ENCODE measurements at regions not wholly inside any gene's neighbourhood (a gene's known extent, or its start where the extent isn't known, plus 50 kb on each side); places are given as distances from the start of the nearest gene placed in this dataset.

- no peak overlapping the region for H2BK5ac ChIP-seq (ENCODE audit: low read depth, low read length, poor library complexity, severe bottlenecking)
- H3K27me3 ChIP-seq (ENCODE audit: control insufficient read depth in 1 of 2, insufficient read depth in 1 of 2, low read length in 2 of 2) = peaks cover 0 to 10% of the 10 kb centered on the region in 2 experiments
- H2BK12ac ChIP-seq (ENCODE audit: low read length in 2 of 2) = peak overlapping the region; percentile 85 to 92
- H3K9ac ChIP-seq (ENCODE audit: low read length) = no peak overlapping the region
- 96% methylated on average over 22 of the region's 22 CpGs for WGBS
- H4K91ac ChIP-seq (ENCODE audit: low read length) = peak overlapping the region; percentile 81
- H3K23ac ChIP-seq (ENCODE audit: low read length in 2 of 2) = no peak overlapping the region
- peak overlapping the region; percentile 49 to 84 for H3K18ac ChIP-seq (ENCODE audit: low read depth in 1 of 2, low read length in 2 of 2)
- H4K8ac ChIP-seq (ENCODE audit: low read length) = no peak overlapping the region
- no peak overlapping the region for H2AFZ ChIP-seq (ENCODE audit: low read depth, low read length)
- no peaks in the 10 kb centered on the region for H3K36me3 ChIP-seq (ENCODE audit: control insufficient read depth in 1 of 2, insufficient read depth in 2 of 2, low read depth in 1 of 2, low read length in 2 of 2)
- H3K4me1 ChIP-seq (ENCODE audit: control insufficient read depth, insufficient read depth, low read depth, low read length) = peaks cover 27% of the 10 kb centered on the region
- peak overlapping the region; percentile 18 for H2AK5ac ChIP-seq (ENCODE audit: low read length, severe bottlenecking)
- H3K4me2 ChIP-seq (ENCODE audit: low read length, poor library complexity, severe bottlenecking) = no peak overlapping the region
- H3K14ac ChIP-seq (ENCODE audit: low read length in 2 of 2) = peak overlapping the region in 1 of 2 experiments; percentile 45
- H3K4ac ChIP-seq (ENCODE audit: low read depth in 1 of 2, low read length in 2 of 2) = peak overlapping the region in 1 of 2 experiments; percentile 5
- H3K79me1 ChIP-seq (replicated peaks; ENCODE audit: low read length, poor library complexity, severe bottlenecking) = no peaks in the 10 kb centered on the region
- no peak for DNase-seq
- peak overlapping the region; percentile 56 for H2BK15ac ChIP-seq (ENCODE audit: low read depth, poor library complexity, severe bottlenecking)
- H2BK120ac ChIP-seq (ENCODE audit: low read depth, low read length) = peak overlapping the region; percentile 59
- no peak overlapping the region for H3K27ac ChIP-seq (ENCODE audit: low read length, poor library complexity, severe bottlenecking)
- H3K4me3 ChIP-seq (ENCODE audit: insufficient read depth in 1 of 2, low read depth in 1 of 2, low read length in 2 of 2) = no peak overlapping the region
- H3K9me3 ChIP-seq (ENCODE audit: control insufficient read depth, low read length) = no peaks in the 10 kb centered on the region
These were observed 53.9 kb upstream of the COL18A1 start for GRCh38 chr21:45351061-45351460.

GRCh38 chr21:45351526-45352275 lies 53.3 kb upstream of the COL18A1 start:
- Histone ChIP-seq H3K79me1 (replicated peaks; ENCODE audit: low read length, poor library complexity, severe bottlenecking) (no peaks in the 10 kb centered on the region), H3K36me3 (ENCODE audit: control insufficient read depth in 1 of 2, insufficient read depth in 2 of 2, low read depth in 1 of 2, low read length in 2 of 2) (no peaks in the 10 kb centered on the region), H3K4ac (ENCODE audit: low read depth in 1 of 2, low read length in 2 of 2) (peak overlapping the region; percentile 5 to 80), H3K4me2 (ENCODE audit: low read length, poor library complexity, severe bottlenecking) (no peak overlapping the region), H3K9ac (ENCODE audit: low read length) (no peak overlapping the region), H2BK12ac (ENCODE audit: low read length in 2 of 2) (peak overlapping the region; percentile 85 to 92), H3K27me3 (ENCODE audit: control insufficient read depth in 1 of 2, insufficient read depth in 1 of 2, low read length in 2 of 2) (peaks cover 0 to 9% of the 10 kb centered on the region in 2 experiments), H2BK5ac (ENCODE audit: low read depth, low read length, poor library complexity, severe bottlenecking) (no peak overlapping the region), H3K23ac (ENCODE audit: low read length in 2 of 2) (no peak overlapping the region), H3K4me3 (ENCODE audit: insufficient read depth in 1 of 2, low read depth in 1 of 2, low read length in 2 of 2) (no peak overlapping the region), H2BK15ac (ENCODE audit: low read depth, poor library complexity, severe bottlenecking) (peak overlapping the region; percentile 87), H3K18ac (ENCODE audit: low read depth in 1 of 2, low read length in 2 of 2) (peak overlapping the region; percentile 49 to 84), H2AFZ (ENCODE audit: low read depth, low read length) (no peak overlapping the region), H4K91ac (ENCODE audit: low read length) (peak overlapping the region; percentile 45), H3K4me1 (ENCODE audit: control insufficient read depth, insufficient read depth, low read depth, low read length) (peaks cover 27% of the 10 kb centered on the region), H2BK120ac (ENCODE audit: low read depth, low read length) (peak overlapping the region; percentile 55), H4K8ac (ENCODE audit: low read length) (peak overlapping the region; percentile 67), H2AK5ac (ENCODE audit: low read length, severe bottlenecking) (no peak overlapping the region), H3K27ac (ENCODE audit: low read length, poor library complexity, severe bottlenecking) (no peak overlapping the region), H3K14ac (ENCODE audit: low read length in 2 of 2) (peak overlapping the region in 1 of 2 experiments; percentile 1), H3K9me3 (ENCODE audit: control insufficient read depth, low read length) (no peaks in the 10 kb centered on the region)
- WGBS = 81% methylated on average over 12 of the region's 12 CpGs
- no peak for DNase-seq

- Histone ChIP-seq H3K4me1 (ENCODE audit: control insufficient read depth, insufficient read depth, low read depth, low read length) (peaks cover 27% of the 10 kb centered on the region), H3K27ac (ENCODE audit: low read length, poor library complexity, severe bottlenecking) (no peak overlapping the region), H3K4me2 (ENCODE audit: low read length, poor library complexity, severe bottlenecking) (no peak overlapping the region), H2AK5ac (ENCODE audit: low read length, severe bottlenecking) (peak overlapping the region; percentile 22), H2BK5ac (ENCODE audit: low read depth, low read length, poor library complexity, severe bottlenecking) (no peak overlapping the region), H3K4me3 (ENCODE audit: insufficient read depth in 1 of 2, low read depth in 1 of 2, low read length in 2 of 2) (no peak overlapping the region), H3K79me1 (replicated peaks; ENCODE audit: low read length, poor library complexity, severe bottlenecking) (no peaks in the 10 kb centered on the region), H3K4ac (ENCODE audit: low read depth in 1 of 2, low read length in 2 of 2) (peak overlapping the region; percentile 63 to 79), H3K9me3 (ENCODE audit: control insufficient read depth, low read length) (no peaks in the 10 kb centered on the region), H3K36me3 (ENCODE audit: control insufficient read depth in 1 of 2, insufficient read depth in 2 of 2, low read depth in 1 of 2, low read length in 2 of 2) (no peaks in the 10 kb centered on the region), H4K91ac (ENCODE audit: low read length) (peak overlapping the region; percentile 64), H2BK120ac (ENCODE audit: low read depth, low read length) (peak overlapping the region; percentile 42), H3K14ac (ENCODE audit: low read length in 2 of 2) (no peak overlapping the region), H3K18ac (ENCODE audit: low read depth in 1 of 2, low read length in 2 of 2) (peak overlapping the region; percentile 44 to 79), H3K27me3 (ENCODE audit: control insufficient read depth in 1 of 2, insufficient read depth in 1 of 2, low read length in 2 of 2) (no peaks in the 10 kb centered on the region), H4K8ac (ENCODE audit: low read length) (peak overlapping the region; percentile 27), H3K9ac (ENCODE audit: low read length) (no peak overlapping the region), H2BK12ac (ENCODE audit: low read length in 2 of 2) (peak overlapping the region; percentile 80 to 88), H2AFZ (ENCODE audit: low read depth, low read length) (no peak overlapping the region), H3K23ac (ENCODE audit: low read length in 2 of 2) (no peak overlapping the region), H2BK15ac (ENCODE audit: low read depth, poor library complexity, severe bottlenecking) (peak overlapping the region; percentile 92)
- DNase-seq = no peak
- 92% methylated on average over 26 of the region's 26 CpGs for WGBS
These were observed 52.3 kb upstream of the COL18A1 start for GRCh38 chr21:45352621-45353139.

GRCh38 chr21:45353200-45353599 lies 51.8 kb upstream of the COL18A1 start:
- H2BK5ac ChIP-seq (ENCODE audit: low read depth, low read length, poor library complexity, severe bottlenecking) = no peak overlapping the region
- H2BK12ac ChIP-seq (ENCODE audit: low read length in 2 of 2) = peak overlapping the region; percentile 80 to 88
- H3K9ac ChIP-seq (ENCODE audit: low read length) = no peak overlapping the region
- 46% methylated on average over 3 of the region's 3 CpGs for WGBS
- H3K4me2 ChIP-seq (ENCODE audit: low read length, poor library complexity, severe bottlenecking) = no peak overlapping the region
- H2AK5ac ChIP-seq (ENCODE audit: low read length, severe bottlenecking) = no peak overlapping the region
- H3K27ac ChIP-seq (ENCODE audit: low read length, poor library complexity, severe bottlenecking) = no peak overlapping the region
- H2AFZ ChIP-seq (ENCODE audit: low read depth, low read length) = no peak overlapping the region
- H3K18ac ChIP-seq (ENCODE audit: low read depth in 1 of 2, low read length in 2 of 2) = peak overlapping the region; percentile 79 to 85
- peak; percentile 51 for DNase-seq
- peak overlapping the region; percentile 95 for H4K8ac ChIP-seq (ENCODE audit: low read length)
- no peak overlapping the region for H2BK15ac ChIP-seq (ENCODE audit: low read depth, poor library complexity, severe bottlenecking)
- peaks cover 24% of the 10 kb centered on the region for H3K4me1 ChIP-seq (ENCODE audit: control insufficient read depth, insufficient read depth, low read depth, low read length)
- H3K9me3 ChIP-seq (ENCODE audit: control insufficient read depth, low read length) = no peaks in the 10 kb centered on the region
- H2BK120ac ChIP-seq (ENCODE audit: low read depth, low read length) = peak overlapping the region; percentile 24
- no peaks in the 10 kb centered on the region for H3K36me3 ChIP-seq (ENCODE audit: control insufficient read depth in 1 of 2, insufficient read depth in 2 of 2, low read depth in 1 of 2, low read length in 2 of 2)
- no peaks in the 10 kb centered on the region for H3K79me1 ChIP-seq (replicated peaks; ENCODE audit: low read length, poor library complexity, severe bottlenecking)
- no peaks in the 10 kb centered on the region for H3K27me3 ChIP-seq (ENCODE audit: control insufficient read depth in 1 of 2, insufficient read depth in 1 of 2, low read length in 2 of 2)
- H3K4me3 ChIP-seq (ENCODE audit: insufficient read depth in 1 of 2, low read depth in 1 of 2, low read length in 2 of 2) = no peak overlapping the region
- peak overlapping the region in 1 of 2 experiments; percentile 64 for H3K4ac ChIP-seq (ENCODE audit: low read depth in 1 of 2, low read length in 2 of 2)
- no peak overlapping the region for H3K23ac ChIP-seq (ENCODE audit: low read length in 2 of 2)
- H4K91ac ChIP-seq (ENCODE audit: low read length) = peak overlapping the region; percentile 97
- peak overlapping the region in 1 of 2 experiments; percentile 5 for H3K14ac ChIP-seq (ENCODE audit: low read length in 2 of 2)

Measured in mesenchymal stem cell (in vitro differentiated cells and primary cell).